MM.1S (cell line): ENCODE measurements at regions not wholly inside any gene's neighbourhood (a gene's known extent, or its start where the extent isn't known, plus 50 kb on each side); places are given as distances from the start of the nearest gene placed in this dataset.

Source experiments
- EZH2phosphoT487 ChIP-seq: fragments of 300-600 bp; sonication (generic); IDR thresholded peaks from 2 replicates; pipeline ENCODE4 v1.6.1; 2018; ENCODE audit warnings: antibody characterized with exemption, low read length
- TF ChIP-seq, protein P1 (sequence below): fragments of 300-600 bp; sonication (generic); IDR thresholded peaks from 2 replicates; pipeline ENCODE4 v1.5.1; 2016; ENCODE audit warnings: antibody characterized with exemption, low read length, mixed read lengths

- TF ChIP-seq, protein P1, sequence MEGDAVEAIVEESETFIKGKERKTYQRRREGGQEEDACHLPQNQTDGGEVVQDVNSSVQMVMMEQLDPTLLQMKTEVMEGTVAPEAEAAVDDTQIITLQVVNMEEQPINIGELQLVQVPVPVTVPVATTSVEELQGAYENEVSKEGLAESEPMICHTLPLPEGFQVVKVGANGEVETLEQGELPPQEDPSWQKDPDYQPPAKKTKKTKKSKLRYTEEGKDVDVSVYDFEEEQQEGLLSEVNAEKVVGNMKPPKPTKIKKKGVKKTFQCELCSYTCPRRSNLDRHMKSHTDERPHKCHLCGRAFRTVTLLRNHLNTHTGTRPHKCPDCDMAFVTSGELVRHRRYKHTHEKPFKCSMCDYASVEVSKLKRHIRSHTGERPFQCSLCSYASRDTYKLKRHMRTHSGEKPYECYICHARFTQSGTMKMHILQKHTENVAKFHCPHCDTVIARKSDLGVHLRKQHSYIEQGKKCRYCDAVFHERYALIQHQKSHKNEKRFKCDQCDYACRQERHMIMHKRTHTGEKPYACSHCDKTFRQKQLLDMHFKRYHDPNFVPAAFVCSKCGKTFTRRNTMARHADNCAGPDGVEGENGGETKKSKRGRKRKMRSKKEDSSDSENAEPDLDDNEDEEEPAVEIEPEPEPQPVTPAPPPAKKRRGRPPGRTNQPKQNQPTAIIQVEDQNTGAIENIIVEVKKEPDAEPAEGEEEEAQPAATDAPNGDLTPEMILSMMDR, result no peak
- no peak for TF ChIP-seq EZH2phosphoT487
Measured at GRCh38 chr10:85284778-85285770, 956.7 kb downstream of the CCSER2 start.
